OCI-LY3 (cell line): ENCODE measurements at regions not wholly inside any gene's neighbourhood (a gene's known extent, or its start where the extent isn't known, plus 50 kb on each side); places are given as distances from the start of the nearest gene placed in this dataset.

Source experiments
- H2AFZ ChIP-seq: fragments of 200-600, 300-600 bp; shearing (Covaris generic); 2 replicates; pipeline ENCODE4 v1.6.0; 2014; ENCODE audit warnings: antibody characterized with exemption, low read depth, low read length
- H3K27ac ChIP-seq: fragments of 200-600, 300-600 bp; sonication (generic); 2 replicates; pipeline ENCODE4 v1.5.1; 2014; ENCODE audit warnings: mild to moderate bottlenecking, low read length, moderate library complexity, mixed read lengths
- H3K27me3 ChIP-seq: fragments of 200-600, 300-600 bp; sonication (generic); 2 replicates; pipeline ENCODE4 v1.6.1; 2014; ENCODE audit warnings: low read depth, low read length, mixed read lengths
- H3K36me3 ChIP-seq: fragments of 200-600, 300-600 bp; sonication (generic); replicated peaks from 2 replicates; pipeline ENCODE3; 2014; ENCODE audit warnings: low read depth, low read length, mixed read lengths
- H3K4me1 ChIP-seq: fragments of 300-600, 200-600 bp; sonication (generic); 2 replicates; pipeline ENCODE4 v1.6.1; 2014; ENCODE audit warnings: low read length, mixed read lengths
- H3K4me2 ChIP-seq: fragments of 200-600, 300-600 bp; sonication (generic); 2 replicates; pipeline ENCODE4 v1.6.1; 2014; ENCODE audit warnings: low read length, mixed read lengths
- H3K4me3 ChIP-seq: fragments of 300-600, 200-600 bp; sonication (generic); 2 replicates; pipeline ENCODE4 v1.5.1; 2014; ENCODE audit warnings: antibody characterized with exemption, mild to moderate bottlenecking, low read length, moderate library complexity
- H3K79me2 ChIP-seq: fragments of 300-600, 200-600 bp; shearing (Covaris generic); 2 replicates; pipeline ENCODE4 v1.6.1; 2014; ENCODE audit warnings: mild to moderate bottlenecking, low read length, mixed read lengths
- H3K9ac ChIP-seq: fragments of 300-600, 200-600 bp; shearing (Covaris generic); 2 replicates; pipeline ENCODE4 v1.6.0; 2014; ENCODE audit warnings: mild to moderate bottlenecking, low read length, moderate library complexity
- H3K9me3 ChIP-seq: fragments of 200-600, 300-600 bp; shearing (Covaris generic); 2 replicates; pipeline ENCODE4 v1.6.1; 2014; ENCODE audit warnings: low read length, mixed read lengths; ENCODE audit not compliant: insufficient read depth
- H4K20me1 ChIP-seq: fragments of 200-600, 300-600 bp; sonication (generic); 2 replicates; pipeline ENCODE4 v1.6.1; 2016; ENCODE audit warnings: low read length, mixed read lengths; ENCODE audit not compliant: insufficient read depth
- CTCF ChIP-seq: fragments of 200-600, 300-600 bp; sonication (generic); IDR thresholded peaks from 2 replicates; pipeline ENCODE4 v1.5.1; 2014; ENCODE audit warnings: antibody characterized with exemption, low read length, low read depth
- EZH2phosphoT487 ChIP-seq: fragments of 200-600 bp; shearing (Covaris generic); IDR thresholded peaks from 2 replicates; pipeline ENCODE4 v1.6.1; 2018; ENCODE audit warnings: antibody characterized with exemption, mixed run types, low read depth

- no peaks in the 10 kb centered on the region for H4K20me1 ChIP-seq
- H3K4me3 ChIP-seq = no peak overlapping the region
- TF ChIP-seq EZH2phosphoT487 = no peak
- TF ChIP-seq CTCF = no peak
- H3K27ac ChIP-seq = no peak overlapping the region
- H3K79me2 ChIP-seq = no peaks in the 10 kb centered on the region
- peaks cover 7% of the 10 kb centered on the region; the same call in 1 of the 2 replicates for H3K27me3 ChIP-seq
- no peak overlapping the region for H2AFZ ChIP-seq
- no peaks in the 10 kb centered on the region for H3K36me3 ChIP-seq
- no peaks in the 10 kb centered on the region for H3K9me3 ChIP-seq
- H3K4me2 ChIP-seq = no peak overlapping the region
- no peak overlapping the region for H3K9ac ChIP-seq
- H3K4me1 ChIP-seq = no peaks in the 10 kb centered on the region
Observed at GRCh38 chr2:145265244-145265643, 745.3 kb upstream of the ZEB2 start.

GRCh38 chr2:145260674-145261073 is 740.8 kb upstream of the ZEB2 start:
- Histone ChIP-seq H3K9me3 (no peaks in the 10 kb centered on the region), H3K4me2 (no peak overlapping the region), H3K9ac (no peak overlapping the region), H2AFZ (no peak overlapping the region), H3K27me3 (peaks cover 7% of the 10 kb centered on the region; the same call in 1 of the 2 replicates), H3K36me3 (no peaks in the 10 kb centered on the region), H3K27ac (no peak overlapping the region), H3K79me2 (no peaks in the 10 kb centered on the region), H3K4me1 (no peaks in the 10 kb centered on the region), H3K4me3 (no peak overlapping the region), H4K20me1 (no peaks in the 10 kb centered on the region)
- TF ChIP-seq CTCF = no peak
- TF ChIP-seq EZH2phosphoT487 = no peak

GRCh38 chr2:145260081-145260480 is 740.2 kb upstream of the ZEB2 start:
- no peak overlapping the region for H3K27ac ChIP-seq
- H3K9me3 ChIP-seq = no peaks in the 10 kb centered on the region
- H3K27me3 ChIP-seq = peaks cover 7% of the 10 kb centered on the region; the same call in 1 of the 2 replicates
- no peaks in the 10 kb centered on the region for H3K79me2 ChIP-seq
- TF ChIP-seq EZH2phosphoT487 (no peak), CTCF (no peak)
- H3K36me3 ChIP-seq = no peaks in the 10 kb centered on the region
- no peak overlapping the region for H2AFZ ChIP-seq
- no peak overlapping the region for H3K9ac ChIP-seq
- no peaks in the 10 kb centered on the region for H4K20me1 ChIP-seq
- no peak overlapping the region for H3K4me2 ChIP-seq
- H3K4me1 ChIP-seq = no peaks in the 10 kb centered on the region
- no peak overlapping the region for H3K4me3 ChIP-seq

GRCh38 chr2:145258903-145259579 is 739.1 kb upstream of the ZEB2 start:
- TF ChIP-seq EZH2phosphoT487 = no peak
- TF ChIP-seq CTCF = no peak

More at GRCh38 chr2:145258903-145259579, 739.1 kb upstream of the ZEB2 start:
- peaks cover 7% of the 10 kb centered on the region; the same call in 1 of the 2 replicates for H3K27me3 ChIP-seq
- no peaks in the 10 kb centered on the region for H3K4me1 ChIP-seq
- no peaks in the 10 kb centered on the region for H4K20me1 ChIP-seq
- no peaks in the 10 kb centered on the region for H3K79me2 ChIP-seq
- no peaks in the 10 kb centered on the region for H3K9me3 ChIP-seq
- no peak overlapping the region for H2AFZ ChIP-seq
- H3K4me2 ChIP-seq = no peak overlapping the region
- H3K9ac ChIP-seq = no peak overlapping the region
- no peak overlapping the region for H3K27ac ChIP-seq
- H3K36me3 ChIP-seq = no peaks in the 10 kb centered on the region
- H3K4me3 ChIP-seq = no peak overlapping the region
